Head of caudate nucleus (tissue), 42 donors: ENCODE measurements at regions not wholly inside any gene's neighbourhood (a gene's known extent, or its start where the extent isn't known, plus 50 kb on each side); places are given as distances from the start of the nearest gene placed in this dataset.
"Not testable (repeated sequence)": the region's sequence is repeated elsewhere in the genome, so short reads cannot be mapped to it uniquely, and the experiment has no call there.

Experiments used
- DNase-seq, 42 donors: peaks; one replicate each; pipeline versions ENCODE4 v3.0.0 to v3.0.0-alpha.2; 2020 to 2021; ENCODE audit warnings: mixed read lengths in 7 of 42
- intact Hi-C: fragments of 100-400 bp; cut with DNase I; formaldehyde crosslinking; loops from one replicate; pipeline ENCODE4 v1.15.0; 2022

GRCh38 chr2:195304310-195304709 is 352.7 kb upstream of the SLC39A10 start:
- DNase-seq, result no peak
- intact Hi-C loops, result no loop called here

GRCh38 chr2:195300631-195301030 is 356.4 kb upstream of the SLC39A10 start:
- intact Hi-C loops, result no loop called here

GRCh38 chr2:195299600-195299999 is 357.4 kb upstream of the SLC39A10 start:
- intact Hi-C loops, result no loop called here
- no peak for DNase-seq

More at GRCh38 chr2:195300631-195301030, 356.4 kb upstream of the SLC39A10 start:
- DNase-seq, result no peak

GRCh38 chr2:195296490-195296889 is 360.5 kb upstream of the SLC39A10 start:
- intact Hi-C loops, result no loop called here
- DNase-seq, result no peak

- DNase-seq, result no peak
- intact Hi-C loops, result no loop called here
Measured at GRCh38 chr2:195289081-195289480, 367.9 kb upstream of the SLC39A10 start.

GRCh38 chr2:195279840-195280427 is 377.1 kb upstream of the SLC39A10 start:
- intact Hi-C loops, result no loop called here
- DNase-seq, result no peak

- no peak for DNase-seq
- intact Hi-C loops, result no loop called here
Measured at GRCh38 chr2:195270466-195271039, 386.5 kb upstream of the SLC39A10 start.

- intact Hi-C loops, result no loop called here
- DNase-seq, result no peak
Measured at GRCh38 chr2:195269220-195269619, 387.8 kb upstream of the SLC39A10 start.

GRCh38 chr2:195257979-195258378 is 399.0 kb upstream of the SLC39A10 start:
- intact Hi-C loops, result no loop called here
- DNase-seq, result no peak

GRCh38 chr2:195252018-195252417 is 405.0 kb upstream of the SLC39A10 start:
- intact Hi-C loops, result no loop called here
- no peak for DNase-seq

GRCh38 chr2:195251214-195251613 is 405.8 kb upstream of the SLC39A10 start:
- intact Hi-C loops, result no loop called here
- DNase-seq, result no peak

- DNase-seq, result no peak
- intact Hi-C loops, result no loop called here
Measured at GRCh38 chr2:195238826-195239225, 418.2 kb upstream of the SLC39A10 start.

GRCh38 chr2:195238379-195238778 is 418.6 kb upstream of the SLC39A10 start:
- no peak for DNase-seq
- intact Hi-C loops, result no loop called here

GRCh38 chr2:195228547-195228946 is 428.5 kb upstream of the SLC39A10 start:
- DNase-seq, intact Hi-C loops: not testable (repeated sequence)

- no peak for DNase-seq
- intact Hi-C loops, result no loop called here
Measured at GRCh38 chr2:195214072-195214471, 443.0 kb upstream of the SLC39A10 start.

- intact Hi-C loops, result no loop called here
- DNase-seq, result no peak
Measured at GRCh38 chr2:195212586-195212985, 444.4 kb upstream of the SLC39A10 start.

GRCh38 chr2:195202163-195202845 is 454.7 kb upstream of the SLC39A10 start:
- intact Hi-C loops, result no loop called here
- DNase-seq, result no peak

- intact Hi-C loops, result no loop called here
- DNase-seq, result no peak
Measured at GRCh38 chr2:195199864-195200263, 457.2 kb upstream of the SLC39A10 start.

- intact Hi-C loops, result no loop called here
- DNase-seq, result no peak
Measured at GRCh38 chr2:195181059-195181705, 475.8 kb upstream of the SLC39A10 start.

GRCh38 chr2:195168369-195168768 is 488.7 kb upstream of the SLC39A10 start:
- intact Hi-C loops, result no loop called here
- no peak for DNase-seq
